OCI-LY3 (cell line): ENCODE measurements at regions not wholly inside any gene's neighbourhood (a gene's known extent, or its start where the extent isn't known, plus 50 kb on each side); places are given as distances from the start of the nearest gene placed in this dataset.

Experiments
- H2AFZ ChIP-seq: fragments of 200-600, 300-600 bp; shearing (Covaris generic); 2 replicates; pipeline ENCODE4 v1.6.0; 2014; ENCODE audit warnings: antibody characterized with exemption, low read depth, low read length
- H3K27ac ChIP-seq: fragments of 200-600, 300-600 bp; sonication (generic); 2 replicates; pipeline ENCODE4 v1.5.1; 2014; ENCODE audit warnings: mild to moderate bottlenecking, low read length, moderate library complexity, mixed read lengths
- H3K27me3 ChIP-seq: fragments of 200-600, 300-600 bp; sonication (generic); 2 replicates; pipeline ENCODE4 v1.6.1; 2014; ENCODE audit warnings: low read depth, low read length, mixed read lengths
- H3K36me3 ChIP-seq: fragments of 200-600, 300-600 bp; sonication (generic); replicated peaks from 2 replicates; pipeline ENCODE3; 2014; ENCODE audit warnings: low read depth, low read length, mixed read lengths
- H3K4me1 ChIP-seq: fragments of 300-600, 200-600 bp; sonication (generic); 2 replicates; pipeline ENCODE4 v1.6.1; 2014; ENCODE audit warnings: low read length, mixed read lengths
- H3K4me2 ChIP-seq: fragments of 200-600, 300-600 bp; sonication (generic); 2 replicates; pipeline ENCODE4 v1.6.1; 2014; ENCODE audit warnings: low read length, mixed read lengths
- H3K4me3 ChIP-seq: fragments of 300-600, 200-600 bp; sonication (generic); 2 replicates; pipeline ENCODE4 v1.5.1; 2014; ENCODE audit warnings: antibody characterized with exemption, mild to moderate bottlenecking, low read length, moderate library complexity
- H3K79me2 ChIP-seq: fragments of 300-600, 200-600 bp; shearing (Covaris generic); 2 replicates; pipeline ENCODE4 v1.6.1; 2014; ENCODE audit warnings: mild to moderate bottlenecking, low read length, mixed read lengths
- H3K9ac ChIP-seq: fragments of 300-600, 200-600 bp; shearing (Covaris generic); 2 replicates; pipeline ENCODE4 v1.6.0; 2014; ENCODE audit warnings: mild to moderate bottlenecking, low read length, moderate library complexity
- H3K9me3 ChIP-seq: fragments of 200-600, 300-600 bp; shearing (Covaris generic); 2 replicates; pipeline ENCODE4 v1.6.1; 2014; ENCODE audit warnings: low read length, mixed read lengths; ENCODE audit not compliant: insufficient read depth
- H4K20me1 ChIP-seq: fragments of 200-600, 300-600 bp; sonication (generic); 2 replicates; pipeline ENCODE4 v1.6.1; 2016; ENCODE audit warnings: low read length, mixed read lengths; ENCODE audit not compliant: insufficient read depth
- CTCF ChIP-seq: fragments of 200-600, 300-600 bp; sonication (generic); IDR thresholded peaks from 2 replicates; pipeline ENCODE4 v1.5.1; 2014; ENCODE audit warnings: antibody characterized with exemption, low read length, low read depth
- EZH2phosphoT487 ChIP-seq: fragments of 200-600 bp; shearing (Covaris generic); IDR thresholded peaks from 2 replicates; pipeline ENCODE4 v1.6.1; 2018; ENCODE audit warnings: antibody characterized with exemption, mixed run types, low read depth

DNA sequence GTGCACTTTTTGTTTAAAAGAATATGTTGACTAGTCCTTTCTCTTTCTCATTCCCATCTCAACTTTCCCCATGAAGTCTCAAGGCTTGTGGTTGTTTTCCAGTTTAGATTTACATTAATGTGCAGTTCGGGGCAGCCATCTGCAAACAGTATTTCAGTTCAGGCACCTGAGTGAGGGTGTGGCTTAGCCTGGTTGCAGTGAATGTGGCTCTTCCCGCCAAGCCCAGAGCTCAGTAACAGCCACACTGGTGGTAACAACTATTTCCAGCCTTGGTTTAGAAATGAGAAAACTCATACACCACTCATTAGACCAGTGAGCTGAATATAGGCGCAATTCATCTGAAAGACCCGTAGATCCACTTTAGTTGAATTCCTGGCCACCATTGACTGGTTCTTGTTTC is 394.3 kb downstream of the CMPK2 start:
- H3K9ac ChIP-seq: no peak overlapping the region
- no peak overlapping the region for H3K4me2 ChIP-seq
- no peak overlapping the region for H2AFZ ChIP-seq

DNA sequence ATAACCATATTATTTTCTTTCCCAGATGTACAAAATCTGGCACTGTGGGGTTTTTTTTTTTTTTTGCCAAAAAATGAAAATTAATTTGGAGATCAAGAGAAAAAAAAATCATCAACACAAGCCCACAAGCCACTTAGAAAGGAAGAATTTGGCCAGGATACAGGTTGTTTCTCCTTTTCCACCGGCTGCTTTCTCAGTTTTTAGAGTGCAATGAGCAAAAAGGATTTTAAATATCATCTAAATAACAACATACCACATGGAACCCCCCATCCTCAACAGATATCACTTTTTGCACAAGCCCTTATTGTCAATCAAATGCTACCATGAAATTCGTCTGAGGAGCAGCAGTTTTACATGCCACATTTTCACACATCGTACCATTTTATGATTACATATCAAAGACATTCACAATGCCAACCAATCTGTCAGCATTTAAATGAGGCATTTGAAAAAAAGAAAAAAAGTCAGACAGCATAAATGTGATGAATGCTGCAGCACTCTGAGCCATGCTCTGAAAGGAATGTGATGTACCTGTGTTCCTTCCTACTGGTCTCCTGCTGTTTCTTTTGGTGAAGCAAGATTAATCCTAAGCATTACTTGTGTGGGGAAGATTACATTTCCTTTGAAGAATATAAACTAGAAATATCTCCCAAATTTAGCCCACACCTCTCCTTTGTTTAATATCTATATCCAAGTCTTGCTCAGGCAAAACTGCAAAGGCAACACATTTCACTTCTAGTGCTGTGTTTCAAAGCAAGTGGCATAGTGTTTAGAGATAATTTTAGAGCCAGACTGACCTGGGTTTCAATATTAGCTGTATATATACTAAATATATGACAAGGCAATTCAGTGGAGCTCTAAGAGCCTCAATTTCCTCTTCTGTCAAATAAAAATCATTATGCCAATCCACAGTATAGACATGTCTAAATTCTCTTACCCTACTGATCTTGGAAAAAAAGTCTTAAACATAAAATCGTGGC is 391.3 kb downstream of the CMPK2 start:
- no peak for TF ChIP-seq CTCF
- TF ChIP-seq EZH2phosphoT487: no peak
- Histone ChIP-seq H4K20me1 (no peaks in the 10 kb centered on the region), H3K9me3 (no peaks in the 10 kb centered on the region), H3K9ac (no peak overlapping the region), H3K27ac (no peak overlapping the region), H2AFZ (no peak overlapping the region), H3K4me3 (no peak overlapping the region), H3K4me1 (peaks cover 2% of the 10 kb centered on the region; the same call in 1 of the 2 replicates), H3K27me3 (no peaks in the 10 kb centered on the region), H3K36me3 (no peaks in the 10 kb centered on the region), H3K79me2 (no peaks in the 10 kb centered on the region), H3K4me2 (no peak overlapping the region)

More for the DNA sequence above, 394.3 kb downstream of the CMPK2 start:
- Histone ChIP-seq H4K20me1 (no peaks in the 10 kb centered on the region), H3K27me3 (no peaks in the 10 kb centered on the region), H3K36me3 (no peaks in the 10 kb centered on the region), H3K4me1 (peaks cover 2% of the 10 kb centered on the region; the same call in 1 of the 2 replicates), H3K79me2 (no peaks in the 10 kb centered on the region), H3K9me3 (no peaks in the 10 kb centered on the region), H3K27ac (no peak overlapping the region), H3K4me3 (no peak overlapping the region)
- no peak for TF ChIP-seq EZH2phosphoT487
- TF ChIP-seq CTCF: no peak

- H3K9ac ChIP-seq: no peak overlapping the region
- no peak overlapping the region for H3K4me2 ChIP-seq
- H3K27me3 ChIP-seq: no peaks in the 10 kb centered on the region
- no peaks in the 10 kb centered on the region for H3K79me2 ChIP-seq
- H3K4me3 ChIP-seq: no peak overlapping the region
- no peaks in the 10 kb centered on the region for H3K36me3 ChIP-seq
- no peak overlapping the region for H2AFZ ChIP-seq
- H3K4me1 ChIP-seq: peaks cover 2% of the 10 kb centered on the region; the same call in 1 of the 2 replicates
- H3K27ac ChIP-seq: no peak overlapping the region
- H4K20me1 ChIP-seq: no peaks in the 10 kb centered on the region
- H3K9me3 ChIP-seq: no peaks in the 10 kb centered on the region
- no peak for TF ChIP-seq EZH2phosphoT487
- no peak for TF ChIP-seq CTCF
These were observed 390.4 kb downstream of the CMPK2 start for GRCh38 chr2:6475155-6475940.

GRCh38 chr2:6480514-6480913 is 385.2 kb downstream of the CMPK2 start:
- Histone ChIP-seq H3K4me3 (no peak overlapping the region), H3K9me3 (no peaks in the 10 kb centered on the region), H4K20me1 (no peaks in the 10 kb centered on the region), H3K27me3 (no peaks in the 10 kb centered on the region), H3K79me2 (no peaks in the 10 kb centered on the region), H3K27ac (no peak overlapping the region), H3K4me1 (no peaks in the 10 kb centered on the region), H2AFZ (no peak overlapping the region), H3K36me3 (no peaks in the 10 kb centered on the region), H3K9ac (no peak overlapping the region), H3K4me2 (no peak overlapping the region)
- TF ChIP-seq EZH2phosphoT487: no peak
- TF ChIP-seq CTCF: no peak
